GM18868 (cell line): ENCODE measurements at regions not wholly inside any gene's neighbourhood (a gene's known extent, or its start where the extent isn't known, plus 50 kb on each side); places are given as distances from the start of the nearest gene placed in this dataset.
A peak's percentile ranks its signal among the peaks of the same experiment; 100 is the strongest.
"Not testable (repeated sequence)": the region's sequence is repeated elsewhere in the genome, so short reads cannot be mapped to it uniquely, and the experiment has no call there.

ENCODE experiments used
- ATAC-seq: cut with Tn5 transposase; IDR thresholded peaks from one replicate; pipeline ENCODE4 v1.9.1; 2021; ENCODE audit warnings: mild to moderate bottlenecking, moderate library complexity; ENCODE audit not compliant: unreplicated experiment

- no peak for ATAC-seq
Measured at GRCh38 chr15:54850101-54850500, 346.6 kb downstream of the RSL24D1 start.

GRCh38 chr15:54843006-54843405 is 353.7 kb downstream of the RSL24D1 start:
- ATAC-seq: no peak

- ATAC-seq: no peak
Measured at GRCh38 chr15:54841701-54842305, 354.9 kb downstream of the RSL24D1 start.

- ATAC-seq: no peak
Measured at GRCh38 chr15:54840621-54841398, 355.9 kb downstream of the RSL24D1 start.

GRCh38 chr15:54839379-54839778 is 357.4 kb downstream of the RSL24D1 start:
- ATAC-seq: no peak

GRCh38 chr15:54836052-54836795 is 360.5 kb downstream of the RSL24D1 start:
- ATAC-seq: peak; percentile 57

GRCh38 chr15:54829821-54830220 is 366.9 kb downstream of the RSL24D1 start:
- no peak for ATAC-seq

- ATAC-seq: no peak
Measured at GRCh38 chr15:54820811-54821210, 375.9 kb downstream of the RSL24D1 start.

- no peak for ATAC-seq
Measured at GRCh38 chr15:54820098-54820497, 376.6 kb downstream of the RSL24D1 start.

- no peak for ATAC-seq
Measured at GRCh38 chr15:54816401-54816800, 380.3 kb downstream of the RSL24D1 start.

GRCh38 chr15:54815556-54815955 is 381.2 kb downstream of the RSL24D1 start:
- ATAC-seq: no peak

GRCh38 chr15:54812383-54812782 is 384.4 kb downstream of the RSL24D1 start:
- no peak for ATAC-seq

- ATAC-seq: no peak
Measured at GRCh38 chr15:54810496-54810895, 386.2 kb downstream of the RSL24D1 start.

GRCh38 chr15:54810031-54810430 is 386.7 kb downstream of the RSL24D1 start:
- ATAC-seq: no peak

- ATAC-seq: no peak
Measured at GRCh38 chr15:54808321-54808720, 388.4 kb downstream of the RSL24D1 start.

GRCh38 chr15:54803987-54804386 is 392.8 kb downstream of the RSL24D1 start:
- ATAC-seq: peak; percentile 31

GRCh38 chr15:54803134-54803808 is 393.5 kb downstream of the RSL24D1 start:
- ATAC-seq: peak; percentile 83

- no peak for ATAC-seq
Measured at GRCh38 chr15:54792526-54792925, 404.2 kb downstream of the RSL24D1 start.

- no peak for ATAC-seq
Measured at GRCh38 chr15:54790693-54791092, 406.0 kb downstream of the RSL24D1 start.

GRCh38 chr15:54789376-54789775 is 407.4 kb downstream of the RSL24D1 start:
- ATAC-seq: no peak

GRCh38 chr15:54781220-54781619 is 415.5 kb downstream of the RSL24D1 start:
- not testable (repeated sequence) for ATAC-seq
